WTC11 (cell line): ENCODE measurements at regions not wholly inside any gene's neighbourhood (a gene's known extent, or its start where the extent isn't known, plus 50 kb on each side); places are given as distances from the start of the nearest gene placed in this dataset.

Experiments used
- CTCF ChIP-seq: fragments of 200-600 bp; IDR thresholded peaks from 2 replicates; pipeline ENCODE4 v1.8.0; 2022; ENCODE audit warnings: antibody characterized with exemption
- MAX ChIP-seq: sonication (generic); formaldehyde crosslinking; IDR thresholded peaks from 2 replicates; pipeline ENCODE4 v1.8.0; 2022; ENCODE audit warnings: mild to moderate bottlenecking, missing genetic modification reagents
- MYBL2 ChIP-seq: sonication (generic); formaldehyde crosslinking; IDR thresholded peaks from 2 replicates; pipeline ENCODE4 v1.8.1; 2023; ENCODE audit warnings: mild to moderate bottlenecking, moderate library complexity, missing genetic modification reagents
- SP1 ChIP-seq: sonication (generic); formaldehyde crosslinking; conservative IDR thresholded peaks from 2 replicates; pipeline ENCODE4 v1.8.1; 2022; ENCODE audit warnings: missing genetic modification reagents
- ZNF281 ChIP-seq: sonication (generic); formaldehyde crosslinking; IDR thresholded peaks from 2 replicates; pipeline ENCODE4 v1.8.0; 2023; ENCODE audit warnings: mild to moderate bottlenecking, missing genetic modification reagents
- ZNF396 ChIP-seq: fragments of 250-450 bp; sonication (Bioruptor Pico); IDR thresholded peaks from 2 replicates; pipeline ENCODE4 v1.8.0; 2021; ENCODE audit warnings: mild to moderate bottlenecking, moderate library complexity, borderline replicate concordance

- no peak for TF ChIP-seq ZNF396 (CRISPR knock-in tag)
- TF ChIP-seq CTCF: no peak
- TF ChIP-seq MAX (CRISPR knock-in tag): no peak
- no peak for TF ChIP-seq MYBL2 (CRISPR knock-in tag)
- TF ChIP-seq SP1 (CRISPR knock-in tag): no peak
- no peak for TF ChIP-seq ZNF281 (CRISPR knock-in tag)
Measured at GRCh38 chr7:52925332-52925731, 110.1 kb upstream of the POM121L12 start.
